Tibial nerve (tissue), 3 donors: ENCODE measurements at regions not wholly inside any gene's neighbourhood (a gene's known extent, or its start where the extent isn't known, plus 50 kb on each side); places are given as distances from the start of the nearest gene placed in this dataset.

Experiments
- CTCF ChIP-seq, 5 experiments: fragments of 200-600 bp in 3 of 5; fragments of 450-650 bp in 2 of 5; sonication (generic) in 3 of 5; IDR thresholded peaks; one replicate each; pipeline ENCODE4 v1.5.1; 2016 to 2019; ENCODE audit warnings: antibody characterized with exemption in 5 of 5, mild to moderate bottlenecking in 3 of 5, moderate library complexity in 2 of 5
- POLR2A ChIP-seq, 2 donors: fragments of 450-650 bp; IDR thresholded peaks; one replicate each; pipeline ENCODE4 v1.6.1; 2017; ENCODE audit warnings: antibody characterized with exemption in 2 of 2, mild to moderate bottlenecking in 2 of 2, moderate library complexity in 2 of 2

- TF ChIP-seq CTCF (IDR thresholded peaks at IDR 0.05) (no peak), POLR2A (IDR thresholded peaks at IDR 0.05) (no peak)
These were observed 555.8 kb upstream of the ID2 start for GRCh38 chr2:8125741-8126711.
